ENCODE measurements at regions not wholly inside any gene's neighbourhood (a gene's known extent, or its start where the extent isn't known, plus 50 kb on each side); places are given as distances from the start of the nearest gene placed in this dataset.

GRCh38 chr10:10359263-10359662 lies 658.4 kb upstream of the CELF2 start:
- no CpG with 5 or more reads among the region's 2 CpGs for WGBS (ENCODE audit: extremely low coverage, insufficient coverage, insufficient read length)
- no peak for DNase-seq
- H3K4me2 ChIP-seq (ENCODE audit: low read length): no peak overlapping the region

DNA sequence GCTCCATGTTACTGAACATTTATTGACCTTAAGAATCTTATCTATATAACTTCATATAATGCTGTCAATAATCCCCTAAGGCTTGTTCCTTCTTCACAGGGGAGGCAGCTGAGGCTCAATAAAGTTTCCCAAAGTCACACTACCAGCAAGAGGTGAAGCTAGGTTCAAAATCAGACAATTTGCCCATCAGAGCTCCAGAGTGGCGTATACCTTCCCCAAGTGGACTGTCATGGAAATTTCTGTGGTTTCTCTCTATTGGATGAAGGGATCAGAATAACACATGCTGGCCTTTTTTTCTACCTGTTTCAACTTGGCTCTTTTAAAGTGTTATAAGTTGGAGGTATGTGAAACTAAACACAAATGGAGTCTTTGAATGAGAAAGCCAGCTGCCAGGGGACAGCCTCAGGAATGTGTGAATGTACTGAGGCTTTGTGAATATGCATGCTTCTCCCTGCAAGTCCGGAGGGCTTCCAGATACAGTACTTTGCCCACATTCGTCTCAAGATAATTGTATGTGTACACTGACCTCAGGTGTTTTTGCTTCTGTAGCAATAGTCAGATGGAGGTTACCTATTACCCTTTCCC lies 656.3 kb upstream of the CELF2 start:
- no peak overlapping the region for H3K9ac ChIP-seq (ENCODE audit: low read length)
- no peak overlapping the region for H4K91ac ChIP-seq (ENCODE audit: low read depth, low read length)
- no peak overlapping the region for H2BK12ac ChIP-seq (ENCODE audit: low read length)
- H3K4ac ChIP-seq (ENCODE audit: low read depth, low read length): no peak overlapping the region
- no peaks in the 10 kb centered on the region for H3K4me1 ChIP-seq (ENCODE audit: control insufficient read depth in 1 of 2, insufficient read depth in 2 of 2, low read length in 2 of 2)
- H3K23ac ChIP-seq (ENCODE audit: low read length): no peak overlapping the region
- H4K8ac ChIP-seq (ENCODE audit: low read depth, low read length): no peak overlapping the region
- H3K27me3 ChIP-seq (ENCODE audit: insufficient read depth, low read length): no peaks in the 10 kb centered on the region
- no peaks in the 10 kb centered on the region for H3K9me3 ChIP-seq (ENCODE audit: insufficient read depth, low read depth, low read length)
- H3K4me3 ChIP-seq (ENCODE audit: low read depth, low read length): no peak overlapping the region
- no peaks in the 10 kb centered on the region for H3K36me3 ChIP-seq (ENCODE audit: control insufficient read depth in 1 of 2, insufficient read depth in 2 of 2, low read length in 2 of 2)
- H4K12ac ChIP-seq (ENCODE audit: low read depth, low read length): no peak overlapping the region
- no peak overlapping the region for H2BK120ac ChIP-seq (ENCODE audit: insufficient read depth, low read length, poor library complexity)
- H2BK5ac ChIP-seq (ENCODE audit: low read depth, low read length, poor library complexity): no peak overlapping the region
- H2AK5ac ChIP-seq (ENCODE audit: low read length): no peak overlapping the region
- no peak for DNase-seq
- H3K27ac ChIP-seq (ENCODE audit: low read depth, low read length): no peak overlapping the region
- no peak overlapping the region for H3K14ac ChIP-seq (ENCODE audit: low read length)
- no peak overlapping the region for H3K18ac ChIP-seq (ENCODE audit: low read length)
- no CpG with 5 or more reads among the region's 3 CpGs for WGBS (ENCODE audit: extremely low coverage, insufficient coverage, insufficient read length)
- no peak overlapping the region for H3K4me2 ChIP-seq (ENCODE audit: low read length)
- H3K79me2 ChIP-seq (ENCODE audit: control insufficient read depth, insufficient read depth, low read length, poor library complexity): no peaks in the 10 kb centered on the region
- no peaks in the 10 kb centered on the region for H3K79me1 ChIP-seq (ENCODE audit: low read length)
- H2AFZ ChIP-seq (ENCODE audit: insufficient read depth, low read length, poor library complexity): no peak overlapping the region

More at GRCh38 chr10:10359263-10359662, 658.4 kb upstream of the CELF2 start:
- H3K4me3 ChIP-seq (ENCODE audit: low read depth, low read length): no peak overlapping the region
- H4K12ac ChIP-seq (ENCODE audit: low read depth, low read length): no peak overlapping the region
- no peak overlapping the region for H3K14ac ChIP-seq (ENCODE audit: low read length)
- no peaks in the 10 kb centered on the region for H3K27me3 ChIP-seq (ENCODE audit: insufficient read depth, low read length)
- H2BK12ac ChIP-seq (ENCODE audit: low read length): no peak overlapping the region
- no peaks in the 10 kb centered on the region for H3K4me1 ChIP-seq (ENCODE audit: control insufficient read depth in 1 of 2, insufficient read depth in 2 of 2, low read length in 2 of 2)
- H2AFZ ChIP-seq (ENCODE audit: insufficient read depth, low read length, poor library complexity): no peak overlapping the region
- H3K4ac ChIP-seq (ENCODE audit: low read depth, low read length): no peak overlapping the region
- H4K91ac ChIP-seq (ENCODE audit: low read depth, low read length): no peak overlapping the region
- H2AK5ac ChIP-seq (ENCODE audit: low read length): no peak overlapping the region
- H3K36me3 ChIP-seq (ENCODE audit: control insufficient read depth in 1 of 2, insufficient read depth in 2 of 2, low read length in 2 of 2): no peaks in the 10 kb centered on the region
- H3K23ac ChIP-seq (ENCODE audit: low read length): no peak overlapping the region
- no peak overlapping the region for H3K9ac ChIP-seq (ENCODE audit: low read length)
- H2BK120ac ChIP-seq (ENCODE audit: insufficient read depth, low read length, poor library complexity): no peak overlapping the region
- no peaks in the 10 kb centered on the region for H3K79me2 ChIP-seq (ENCODE audit: control insufficient read depth, insufficient read depth, low read length, poor library complexity)
- H3K9me3 ChIP-seq (ENCODE audit: insufficient read depth, low read depth, low read length): no peaks in the 10 kb centered on the region
- no peak overlapping the region for H3K18ac ChIP-seq (ENCODE audit: low read length)
- no peak overlapping the region for H3K27ac ChIP-seq (ENCODE audit: low read depth, low read length)
- no peak overlapping the region for H4K8ac ChIP-seq (ENCODE audit: low read depth, low read length)
- H2BK5ac ChIP-seq (ENCODE audit: low read depth, low read length, poor library complexity): no peak overlapping the region
- H3K79me1 ChIP-seq (ENCODE audit: low read length): no peaks in the 10 kb centered on the region

DNA sequence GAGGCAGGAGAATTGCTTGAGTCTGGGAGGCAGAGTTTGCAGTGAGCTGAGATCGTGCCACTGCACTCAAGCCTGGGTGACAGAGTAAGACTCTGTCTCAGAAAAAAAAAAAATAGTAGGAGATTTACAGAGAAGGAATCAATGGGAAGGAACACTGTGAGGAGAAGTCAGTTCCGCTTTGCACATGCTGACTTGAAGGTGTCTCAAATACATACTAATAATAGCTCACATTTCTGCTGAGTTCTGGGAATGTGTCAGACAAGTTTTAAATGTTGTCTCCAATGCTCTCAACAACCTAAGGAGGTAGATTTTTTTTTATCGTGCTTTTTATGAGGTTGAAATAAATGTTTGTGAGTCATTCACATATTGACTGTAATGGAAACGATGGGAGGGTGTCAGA lies 654.9 kb upstream of the CELF2 start:
- Histone ChIP-seq H4K8ac (ENCODE audit: low read depth, low read length) (no peak overlapping the region), H3K4me3 (ENCODE audit: low read depth, low read length) (no peak overlapping the region), H3K36me3 (ENCODE audit: control insufficient read depth in 1 of 2, insufficient read depth in 2 of 2, low read length in 2 of 2) (no peaks in the 10 kb centered on the region), H2BK120ac (ENCODE audit: insufficient read depth, low read length, poor library complexity) (no peak overlapping the region), H4K12ac (ENCODE audit: low read depth, low read length) (no peak overlapping the region), H2AFZ (ENCODE audit: insufficient read depth, low read length, poor library complexity) (no peak overlapping the region), H3K79me1 (ENCODE audit: low read length) (no peaks in the 10 kb centered on the region), H2AK5ac (ENCODE audit: low read length) (no peak overlapping the region), H4K91ac (ENCODE audit: low read depth, low read length) (no peak overlapping the region), H3K18ac (ENCODE audit: low read length) (no peak overlapping the region), H2BK5ac (ENCODE audit: low read depth, low read length, poor library complexity) (no peak overlapping the region), H3K79me2 (ENCODE audit: control insufficient read depth, insufficient read depth, low read length, poor library complexity) (no peaks in the 10 kb centered on the region), H3K4me2 (ENCODE audit: low read length) (no peak overlapping the region), H3K14ac (ENCODE audit: low read length) (no peak overlapping the region), H3K4ac (ENCODE audit: low read depth, low read length) (no peak overlapping the region), H2BK12ac (ENCODE audit: low read length) (no peak overlapping the region), H3K27me3 (ENCODE audit: insufficient read depth, low read length) (no peaks in the 10 kb centered on the region), H3K9ac (ENCODE audit: low read length) (no peak overlapping the region), H3K9me3 (ENCODE audit: insufficient read depth, low read depth, low read length) (no peaks in the 10 kb centered on the region), H3K23ac (ENCODE audit: low read length) (no peak overlapping the region), H3K4me1 (ENCODE audit: control insufficient read depth in 1 of 2, insufficient read depth in 2 of 2, low read length in 2 of 2) (no peaks in the 10 kb centered on the region), H3K27ac (ENCODE audit: low read depth, low read length) (no peak overlapping the region)
- DNase-seq: no peak
- no CpG with 5 or more reads among the region's 4 CpGs for WGBS (ENCODE audit: extremely low coverage, insufficient coverage, insufficient read length)

- Histone ChIP-seq H2AK5ac (ENCODE audit: low read length) (no peak overlapping the region), H3K23ac (ENCODE audit: low read length) (no peak overlapping the region), H3K18ac (ENCODE audit: low read length) (no peak overlapping the region), H3K9me3 (ENCODE audit: insufficient read depth, low read depth, low read length) (no peaks in the 10 kb centered on the region), H3K27me3 (ENCODE audit: insufficient read depth, low read length) (no peaks in the 10 kb centered on the region), H4K91ac (ENCODE audit: low read depth, low read length) (no peak overlapping the region), H3K79me2 (ENCODE audit: control insufficient read depth, insufficient read depth, low read length, poor library complexity) (no peaks in the 10 kb centered on the region), H2BK12ac (ENCODE audit: low read length) (no peak overlapping the region), H3K14ac (ENCODE audit: low read length) (no peak overlapping the region), H3K4me1 (ENCODE audit: control insufficient read depth in 1 of 2, insufficient read depth in 2 of 2, low read length in 2 of 2) (no peaks in the 10 kb centered on the region), H3K4me3 (ENCODE audit: low read depth, low read length) (no peak overlapping the region), H4K12ac (ENCODE audit: low read depth, low read length) (no peak overlapping the region), H4K8ac (ENCODE audit: low read depth, low read length) (no peak overlapping the region), H3K4ac (ENCODE audit: low read depth, low read length) (no peak overlapping the region), H3K79me1 (ENCODE audit: low read length) (no peaks in the 10 kb centered on the region), H3K36me3 (ENCODE audit: control insufficient read depth in 1 of 2, insufficient read depth in 2 of 2, low read length in 2 of 2) (no peaks in the 10 kb centered on the region), H3K9ac (ENCODE audit: low read length) (no peak overlapping the region), H2BK5ac (ENCODE audit: low read depth, low read length, poor library complexity) (no peak overlapping the region), H2BK120ac (ENCODE audit: insufficient read depth, low read length, poor library complexity) (no peak overlapping the region), H3K27ac (ENCODE audit: low read depth, low read length) (no peak overlapping the region), H3K4me2 (ENCODE audit: low read length) (no peak overlapping the region), H2AFZ (ENCODE audit: insufficient read depth, low read length, poor library complexity) (no peak overlapping the region)
- no peak for DNase-seq
- WGBS (ENCODE audit: extremely low coverage, insufficient coverage, insufficient read length): no CpG with 5 or more reads among the region's 6 CpGs
Observed at GRCh38 chr10:10363217-10363616, 654.5 kb upstream of the CELF2 start.
